OCI-LY3 (cell line): ENCODE measurements at regions not wholly inside any gene's neighbourhood (a gene's known extent, or its start where the extent isn't known, plus 50 kb on each side); places are given as distances from the start of the nearest gene placed in this dataset.

Experiments
- H2AFZ ChIP-seq: fragments of 200-600, 300-600 bp; shearing (Covaris generic); 2 replicates; pipeline ENCODE4 v1.6.0; 2014; ENCODE audit warnings: antibody characterized with exemption, low read depth, low read length
- H3K27ac ChIP-seq: fragments of 200-600, 300-600 bp; sonication (generic); 2 replicates; pipeline ENCODE4 v1.5.1; 2014; ENCODE audit warnings: mild to moderate bottlenecking, low read length, moderate library complexity, mixed read lengths
- H3K27me3 ChIP-seq: fragments of 200-600, 300-600 bp; sonication (generic); 2 replicates; pipeline ENCODE4 v1.6.1; 2014; ENCODE audit warnings: low read depth, low read length, mixed read lengths
- H3K36me3 ChIP-seq: fragments of 200-600, 300-600 bp; sonication (generic); replicated peaks from 2 replicates; pipeline ENCODE3; 2014; ENCODE audit warnings: low read depth, low read length, mixed read lengths
- H3K4me1 ChIP-seq: fragments of 300-600, 200-600 bp; sonication (generic); 2 replicates; pipeline ENCODE4 v1.6.1; 2014; ENCODE audit warnings: low read length, mixed read lengths
- H3K4me2 ChIP-seq: fragments of 200-600, 300-600 bp; sonication (generic); 2 replicates; pipeline ENCODE4 v1.6.1; 2014; ENCODE audit warnings: low read length, mixed read lengths
- H3K4me3 ChIP-seq: fragments of 300-600, 200-600 bp; sonication (generic); 2 replicates; pipeline ENCODE4 v1.5.1; 2014; ENCODE audit warnings: antibody characterized with exemption, mild to moderate bottlenecking, low read length, moderate library complexity
- H3K79me2 ChIP-seq: fragments of 300-600, 200-600 bp; shearing (Covaris generic); 2 replicates; pipeline ENCODE4 v1.6.1; 2014; ENCODE audit warnings: mild to moderate bottlenecking, low read length, mixed read lengths
- H3K9ac ChIP-seq: fragments of 300-600, 200-600 bp; shearing (Covaris generic); 2 replicates; pipeline ENCODE4 v1.6.0; 2014; ENCODE audit warnings: mild to moderate bottlenecking, low read length, moderate library complexity
- H3K9me3 ChIP-seq: fragments of 200-600, 300-600 bp; shearing (Covaris generic); 2 replicates; pipeline ENCODE4 v1.6.1; 2014; ENCODE audit warnings: low read length, mixed read lengths; ENCODE audit not compliant: insufficient read depth
- H4K20me1 ChIP-seq: fragments of 200-600, 300-600 bp; sonication (generic); 2 replicates; pipeline ENCODE4 v1.6.1; 2016; ENCODE audit warnings: low read length, mixed read lengths; ENCODE audit not compliant: insufficient read depth
- EZH2phosphoT487 ChIP-seq: fragments of 200-600 bp; shearing (Covaris generic); IDR thresholded peaks from 2 replicates; pipeline ENCODE4 v1.6.1; 2018; ENCODE audit warnings: antibody characterized with exemption, mixed run types, low read depth
- TF ChIP-seq, protein P1 (sequence below): fragments of 200-600, 300-600 bp; sonication (generic); IDR thresholded peaks from 2 replicates; pipeline ENCODE4 v1.5.1; 2014; ENCODE audit warnings: antibody characterized with exemption, low read length, low read depth

GRCh38 chr1:5709461-5709975 is 282.7 kb downstream of the NPHP4 start:
- no peak overlapping the region for H3K27ac ChIP-seq
- no peaks in the 10 kb centered on the region for H3K79me2 ChIP-seq
- H3K4me2 ChIP-seq: no peak overlapping the region
- TF ChIP-seq EZH2phosphoT487: no peak
- peaks cover 10% of the 10 kb centered on the region; the same call in 1 of the 2 replicates for H3K4me1 ChIP-seq
- H3K9me3 ChIP-seq: no peaks in the 10 kb centered on the region
- H2AFZ ChIP-seq: no peak overlapping the region
- no peaks in the 10 kb centered on the region for H4K20me1 ChIP-seq
- H3K4me3 ChIP-seq: no peak overlapping the region
- H3K27me3 ChIP-seq: no peaks in the 10 kb centered on the region
- H3K36me3 ChIP-seq: no peaks in the 10 kb centered on the region
- H3K9ac ChIP-seq: no peak overlapping the region

DNA sequence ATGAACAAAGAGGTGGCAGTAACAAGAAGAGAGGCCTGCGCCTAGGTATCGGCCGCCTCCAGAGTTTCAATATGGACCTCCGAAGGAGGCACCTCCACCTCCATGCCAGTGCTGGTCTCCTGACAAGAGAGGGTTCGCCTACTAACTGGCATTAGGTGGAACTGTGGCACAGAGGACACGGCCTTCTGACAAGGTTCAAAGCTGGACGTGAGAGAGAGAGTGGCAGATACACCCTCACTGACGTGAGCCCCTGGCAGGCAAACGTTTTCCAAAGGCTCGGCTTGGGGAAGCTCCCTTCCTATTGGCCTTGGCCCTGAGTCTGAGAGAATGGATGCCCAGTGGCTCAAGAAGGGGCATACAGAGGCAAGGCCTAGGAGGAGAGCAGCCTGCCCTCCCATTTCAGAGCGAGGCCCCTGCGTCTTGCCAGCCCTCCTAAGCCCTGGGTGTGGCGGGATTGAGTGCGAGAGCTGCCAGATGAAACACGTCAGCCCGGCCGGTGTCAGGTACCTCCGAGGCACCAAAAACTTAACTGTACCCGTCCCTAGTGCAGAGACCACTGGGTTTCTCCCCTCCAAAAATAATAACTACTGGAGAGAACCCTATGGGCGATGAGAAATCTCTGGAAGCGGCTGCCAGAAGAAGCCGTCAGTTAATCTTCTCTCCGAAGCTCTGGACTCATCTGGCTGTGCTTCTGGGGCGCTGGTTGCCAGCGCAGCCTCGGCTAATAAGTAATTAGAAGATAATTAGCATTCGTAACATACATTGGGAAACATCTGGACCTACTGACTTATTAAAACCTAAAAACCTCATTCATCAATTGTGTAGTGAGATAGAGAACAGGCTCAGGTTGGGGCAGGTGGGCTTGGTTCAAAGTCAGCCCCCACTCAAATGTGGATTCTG is 283.6 kb downstream of the NPHP4 start:
- no peaks in the 10 kb centered on the region for H3K9me3 ChIP-seq
- no peaks in the 10 kb centered on the region for H3K27me3 ChIP-seq
- H2AFZ ChIP-seq: no peak overlapping the region
- H3K4me1 ChIP-seq: peaks cover 10% of the 10 kb centered on the region; the same call in 1 of the 2 replicates
- H3K79me2 ChIP-seq: no peaks in the 10 kb centered on the region
- no peak for TF ChIP-seq EZH2phosphoT487
- TF ChIP-seq, protein P1, sequence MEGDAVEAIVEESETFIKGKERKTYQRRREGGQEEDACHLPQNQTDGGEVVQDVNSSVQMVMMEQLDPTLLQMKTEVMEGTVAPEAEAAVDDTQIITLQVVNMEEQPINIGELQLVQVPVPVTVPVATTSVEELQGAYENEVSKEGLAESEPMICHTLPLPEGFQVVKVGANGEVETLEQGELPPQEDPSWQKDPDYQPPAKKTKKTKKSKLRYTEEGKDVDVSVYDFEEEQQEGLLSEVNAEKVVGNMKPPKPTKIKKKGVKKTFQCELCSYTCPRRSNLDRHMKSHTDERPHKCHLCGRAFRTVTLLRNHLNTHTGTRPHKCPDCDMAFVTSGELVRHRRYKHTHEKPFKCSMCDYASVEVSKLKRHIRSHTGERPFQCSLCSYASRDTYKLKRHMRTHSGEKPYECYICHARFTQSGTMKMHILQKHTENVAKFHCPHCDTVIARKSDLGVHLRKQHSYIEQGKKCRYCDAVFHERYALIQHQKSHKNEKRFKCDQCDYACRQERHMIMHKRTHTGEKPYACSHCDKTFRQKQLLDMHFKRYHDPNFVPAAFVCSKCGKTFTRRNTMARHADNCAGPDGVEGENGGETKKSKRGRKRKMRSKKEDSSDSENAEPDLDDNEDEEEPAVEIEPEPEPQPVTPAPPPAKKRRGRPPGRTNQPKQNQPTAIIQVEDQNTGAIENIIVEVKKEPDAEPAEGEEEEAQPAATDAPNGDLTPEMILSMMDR: no peak
- H3K27ac ChIP-seq: no peak overlapping the region
- H3K4me3 ChIP-seq: no peak overlapping the region
- H3K36me3 ChIP-seq: no peaks in the 10 kb centered on the region
- H3K4me2 ChIP-seq: no peak overlapping the region
- H4K20me1 ChIP-seq: no peaks in the 10 kb centered on the region
- H3K9ac ChIP-seq: no peak overlapping the region

GRCh38 chr1:5707566-5708345 is 284.5 kb downstream of the NPHP4 start:
- Histone ChIP-seq H3K36me3 (no peaks in the 10 kb centered on the region), H2AFZ (no peak overlapping the region), H3K79me2 (no peaks in the 10 kb centered on the region), H3K4me3 (no peak overlapping the region), H3K27me3 (no peaks in the 10 kb centered on the region), H3K9me3 (no peaks in the 10 kb centered on the region), H3K4me1 (peaks cover 10% of the 10 kb centered on the region; the same call in 1 of the 2 replicates), H3K9ac (no peak overlapping the region), H3K27ac (no peak overlapping the region), H3K4me2 (no peak overlapping the region), H4K20me1 (no peaks in the 10 kb centered on the region)
- TF ChIP-seq EZH2phosphoT487: no peak
- TF ChIP-seq, protein P1: no peak

GRCh38 chr1:5706239-5706638 is 286.0 kb downstream of the NPHP4 start:
- H3K27ac ChIP-seq: no peak overlapping the region
- H3K9ac ChIP-seq: no peak overlapping the region
- peaks cover 10% of the 10 kb centered on the region; the same call in 1 of the 2 replicates for H3K4me1 ChIP-seq
- TF ChIP-seq, protein P1: no peak
- no peak for TF ChIP-seq EZH2phosphoT487
- no peaks in the 10 kb centered on the region for H4K20me1 ChIP-seq
- H3K4me3 ChIP-seq: no peak overlapping the region
- no peak overlapping the region for H3K4me2 ChIP-seq
- no peaks in the 10 kb centered on the region for H3K9me3 ChIP-seq
- H3K79me2 ChIP-seq: no peaks in the 10 kb centered on the region
- no peaks in the 10 kb centered on the region for H3K27me3 ChIP-seq
- H3K36me3 ChIP-seq: no peaks in the 10 kb centered on the region
- no peak overlapping the region for H2AFZ ChIP-seq
